ENCODE measurements at regions not wholly inside any gene's neighbourhood (a gene's known extent, or its start where the extent isn't known, plus 50 kb on each side); places are given as distances from the start of the nearest gene placed in this dataset.

DNA sequence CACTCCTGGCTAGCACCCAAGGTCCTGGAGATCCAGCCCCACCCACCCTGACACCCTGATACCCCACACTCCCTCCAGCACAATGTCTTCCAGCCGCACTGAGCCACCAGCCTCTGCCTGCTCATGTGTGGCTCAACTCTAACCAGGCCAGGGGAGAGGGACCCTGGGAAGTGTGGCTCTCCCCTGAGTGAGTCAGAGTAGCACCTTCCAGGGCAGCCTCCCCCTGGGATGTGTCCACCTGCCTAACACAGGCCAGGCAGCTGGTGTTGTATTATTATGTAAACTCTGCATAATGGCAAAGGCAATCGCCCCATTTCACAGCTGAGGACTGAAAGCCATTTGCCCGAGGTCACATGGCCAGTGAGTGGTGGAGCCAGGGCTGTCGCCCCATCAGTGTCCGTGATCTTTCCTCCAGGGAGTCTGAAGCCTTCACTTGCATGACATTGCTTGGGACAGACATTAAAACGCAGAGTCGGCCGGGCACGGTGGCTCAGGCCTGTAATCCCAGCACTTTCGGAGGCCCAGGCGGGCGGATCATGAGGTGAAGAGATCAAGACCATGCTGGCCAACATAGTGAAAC is 84.2 kb upstream of the FOXF1 start:
- H3K27ac ChIP-seq, result no peak overlapping the region
- TF ChIP-seq, protein P1, sequence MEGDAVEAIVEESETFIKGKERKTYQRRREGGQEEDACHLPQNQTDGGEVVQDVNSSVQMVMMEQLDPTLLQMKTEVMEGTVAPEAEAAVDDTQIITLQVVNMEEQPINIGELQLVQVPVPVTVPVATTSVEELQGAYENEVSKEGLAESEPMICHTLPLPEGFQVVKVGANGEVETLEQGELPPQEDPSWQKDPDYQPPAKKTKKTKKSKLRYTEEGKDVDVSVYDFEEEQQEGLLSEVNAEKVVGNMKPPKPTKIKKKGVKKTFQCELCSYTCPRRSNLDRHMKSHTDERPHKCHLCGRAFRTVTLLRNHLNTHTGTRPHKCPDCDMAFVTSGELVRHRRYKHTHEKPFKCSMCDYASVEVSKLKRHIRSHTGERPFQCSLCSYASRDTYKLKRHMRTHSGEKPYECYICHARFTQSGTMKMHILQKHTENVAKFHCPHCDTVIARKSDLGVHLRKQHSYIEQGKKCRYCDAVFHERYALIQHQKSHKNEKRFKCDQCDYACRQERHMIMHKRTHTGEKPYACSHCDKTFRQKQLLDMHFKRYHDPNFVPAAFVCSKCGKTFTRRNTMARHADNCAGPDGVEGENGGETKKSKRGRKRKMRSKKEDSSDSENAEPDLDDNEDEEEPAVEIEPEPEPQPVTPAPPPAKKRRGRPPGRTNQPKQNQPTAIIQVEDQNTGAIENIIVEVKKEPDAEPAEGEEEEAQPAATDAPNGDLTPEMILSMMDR (conservative IDR thresholded peaks at IDR 0.05), result no peak
- TF ChIP-seq ZFX (IDR thresholded peaks at IDR 0.05), result no peak

DNA sequence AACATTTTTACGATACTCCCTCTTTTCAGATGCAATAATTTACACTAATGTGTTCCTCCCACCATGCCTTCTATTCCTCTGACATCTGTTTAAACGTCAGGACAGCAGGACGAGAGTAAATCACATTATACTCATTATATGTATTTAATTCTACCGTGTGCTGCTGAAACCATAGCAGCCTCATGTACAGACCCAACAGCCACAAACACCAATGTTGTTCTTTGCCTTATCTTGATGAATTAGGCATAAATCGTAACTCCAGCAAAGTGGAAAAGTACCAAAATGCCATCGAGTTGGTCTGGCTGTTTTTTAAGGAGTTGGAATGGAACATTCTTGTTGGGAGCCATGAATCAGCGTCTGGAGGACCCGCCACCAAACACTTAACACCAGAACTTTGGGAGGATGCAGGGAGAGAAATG is 82.9 kb upstream of the FOXF1 start:
- no peak overlapping the region for H3K27ac ChIP-seq
- TF ChIP-seq ZFX (IDR thresholded peaks at IDR 0.05), result no peak

DNA sequence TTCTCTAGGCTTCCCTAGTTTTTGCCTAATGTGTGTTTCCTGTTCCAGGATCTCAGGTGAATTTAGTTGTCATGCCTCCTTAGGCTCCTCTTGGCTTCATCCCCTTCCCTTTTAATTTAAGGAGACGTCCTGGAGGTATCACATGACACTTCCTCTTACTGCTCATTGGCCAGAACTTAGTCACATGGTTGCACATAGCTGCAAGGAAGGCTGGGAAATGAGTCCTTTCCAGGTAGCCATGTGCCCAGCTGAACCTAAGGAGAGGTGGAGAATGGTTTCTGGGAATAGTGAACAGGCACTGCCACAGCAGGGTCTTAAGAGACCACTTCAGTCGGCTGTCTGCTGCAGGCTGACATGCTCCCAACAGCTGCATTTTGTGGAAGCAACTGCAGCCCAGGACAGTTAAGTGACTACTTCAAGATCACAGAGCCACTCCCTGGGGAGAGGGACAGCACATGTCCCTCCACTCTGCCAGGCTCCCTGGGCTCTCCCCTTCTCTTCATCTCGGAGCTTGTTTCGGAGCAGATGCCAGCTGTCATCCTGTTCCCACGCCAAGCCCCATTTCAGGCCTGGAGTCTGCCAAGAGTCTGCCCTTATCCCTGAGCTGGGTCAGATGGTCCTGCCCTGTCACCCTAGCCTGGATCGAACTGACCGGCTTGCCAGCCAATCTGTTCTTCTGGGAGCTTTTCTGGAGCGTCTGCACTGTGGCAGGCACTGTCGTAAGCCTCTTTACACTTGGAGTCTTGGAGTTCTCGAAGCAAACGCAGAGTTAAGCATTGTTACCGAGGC is 81.4 kb upstream of the FOXF1 start:
- H3K27ac ChIP-seq, result no peak overlapping the region

DNA sequence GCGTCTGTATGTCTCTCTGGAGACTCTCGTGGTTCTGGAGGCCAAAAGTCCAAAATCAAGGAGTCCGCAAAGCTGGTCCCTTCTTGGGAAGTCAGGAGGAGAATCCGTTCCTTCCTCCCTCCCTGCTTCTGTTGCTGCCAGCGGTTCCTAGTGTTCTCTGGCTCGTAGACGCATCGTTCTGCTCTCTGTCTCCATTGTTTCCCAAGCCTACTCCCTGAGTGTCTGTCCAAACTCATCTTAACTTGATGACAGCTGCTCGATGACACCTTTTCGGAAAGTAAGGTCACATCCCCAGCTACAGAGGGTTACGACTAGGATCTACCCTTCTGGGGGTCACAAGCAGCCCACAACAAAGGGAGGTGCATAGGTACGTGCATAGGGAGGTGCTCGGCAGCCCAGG is 80.7 kb upstream of the FOXF1 start:
- TF ChIP-seq, protein P1 (conservative IDR thresholded peaks at IDR 0.05), result no peak
- no peak for TF ChIP-seq ZFX (IDR thresholded peaks at IDR 0.05)
- no peak overlapping the region for H3K27ac ChIP-seq

More for the DNA sequence above, 81.4 kb upstream of the FOXF1 start:
- TF ChIP-seq, protein P1 (conservative IDR thresholded peaks at IDR 0.05), result no peak
- TF ChIP-seq ZFX (IDR thresholded peaks at IDR 0.05), result no peak

DNA sequence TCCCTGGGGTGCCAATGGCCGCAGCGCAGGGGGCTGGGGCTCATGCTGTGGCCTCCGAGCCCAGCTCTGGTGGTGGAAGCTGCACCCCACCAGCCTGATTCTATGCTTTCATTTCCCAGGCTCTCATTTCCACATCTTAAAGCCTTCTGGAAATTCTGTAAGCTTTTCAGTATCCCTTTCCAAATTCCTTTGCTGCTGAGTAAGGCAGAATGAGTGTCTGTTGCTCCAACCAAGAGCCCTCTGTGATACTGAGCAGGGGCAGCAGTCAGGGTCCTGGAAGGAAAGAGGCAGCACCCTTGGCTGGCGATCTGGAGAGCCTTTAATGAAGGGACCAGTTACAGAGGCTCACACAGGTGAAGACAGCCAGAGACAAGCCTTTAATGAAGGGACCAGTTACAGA is 79.5 kb upstream of the FOXF1 start:
- TF ChIP-seq, protein P1 (conservative IDR thresholded peaks at IDR 0.05), result no peak
- no peak for TF ChIP-seq ZFX (IDR thresholded peaks at IDR 0.05)
- no peak overlapping the region for H3K27ac ChIP-seq

DNA sequence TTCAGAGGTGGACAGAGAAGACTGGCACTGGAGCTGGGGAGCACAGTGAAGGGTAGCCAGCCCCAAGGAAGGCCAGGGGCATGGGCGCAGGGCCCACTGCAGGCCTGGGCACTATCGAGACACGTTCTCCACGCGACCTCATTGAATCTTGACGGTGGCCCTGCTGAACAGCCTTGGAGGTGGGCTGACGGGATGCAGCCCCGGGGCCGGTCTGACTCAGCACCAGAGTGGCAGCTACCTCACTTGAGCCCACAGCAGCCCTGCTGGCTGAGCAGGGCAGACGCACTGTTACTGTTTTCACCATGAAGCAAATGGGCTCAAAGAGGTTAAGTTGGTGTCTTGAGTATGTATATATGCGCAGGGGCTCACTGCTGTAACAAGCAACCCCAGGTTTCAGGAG is 78.8 kb upstream of the FOXF1 start:
- TF ChIP-seq, protein P1 (conservative IDR thresholded peaks at IDR 0.05), result no peak
- no peak for TF ChIP-seq ZFX (IDR thresholded peaks at IDR 0.05)
- no peak overlapping the region for H3K27ac ChIP-seq

GRCh38 chr16:86432048-86432447 is 78.3 kb upstream of the FOXF1 start:
- TF ChIP-seq, protein P1 (conservative IDR thresholded peaks at IDR 0.05), result no peak
- no peak for TF ChIP-seq ZFX (IDR thresholded peaks at IDR 0.05)
- no peak overlapping the region for H3K27ac ChIP-seq

All from C4-2B (cell line).